Middle frontal gyrus (tissue), 1 donor: ENCODE measurements at regions not wholly inside any gene's neighbourhood (a gene's known extent, or its start where the extent isn't known, plus 50 kb on each side); places are given as distances from the start of the nearest gene placed in this dataset.
"Not testable (repeated sequence)": the region's sequence is repeated elsewhere in the genome, so short reads cannot be mapped to it uniquely, and the experiment has no call there.

Experiments used
- DNase-seq: peaks from one replicate; pipeline ENCODE4 v3.0.0-alpha.2; 2015; ENCODE audit warnings: low spot score; ENCODE audit errors: extremely low spot score

DNA sequence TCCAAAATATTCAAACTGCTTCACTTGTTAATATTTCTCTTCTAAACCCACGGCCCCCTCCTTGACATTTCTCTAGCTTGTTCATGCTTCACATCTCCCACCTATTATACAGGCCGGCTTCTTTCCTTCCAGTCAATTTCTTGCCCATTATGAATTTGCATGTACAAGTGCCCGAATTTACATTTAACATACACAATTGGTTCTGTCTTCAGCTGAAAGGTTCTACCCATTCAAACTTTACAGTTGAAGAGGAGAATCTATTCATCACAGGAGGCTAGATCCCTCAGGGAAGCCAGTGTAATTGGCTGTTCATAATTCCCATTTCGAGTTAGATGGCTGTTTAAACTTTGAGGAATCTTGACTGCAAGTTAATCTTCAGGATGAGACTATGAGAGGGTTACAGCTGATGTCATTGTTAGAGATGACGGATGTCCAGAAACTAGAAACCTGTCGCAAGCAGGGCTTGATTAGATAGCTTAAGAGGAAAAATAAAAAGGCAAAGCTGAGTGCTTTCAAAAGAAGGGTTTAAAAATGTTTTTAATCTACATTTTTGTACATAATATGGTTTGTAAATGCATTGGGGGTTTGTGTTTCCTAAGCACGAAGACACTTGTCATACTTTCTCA is 157.0 kb downstream of the ADSS2 start:
- no peak for DNase-seq

- no peak for DNase-seq
Observed at GRCh38 chr1:244296003-244296402, 155.7 kb downstream of the ADSS2 start.

DNA sequence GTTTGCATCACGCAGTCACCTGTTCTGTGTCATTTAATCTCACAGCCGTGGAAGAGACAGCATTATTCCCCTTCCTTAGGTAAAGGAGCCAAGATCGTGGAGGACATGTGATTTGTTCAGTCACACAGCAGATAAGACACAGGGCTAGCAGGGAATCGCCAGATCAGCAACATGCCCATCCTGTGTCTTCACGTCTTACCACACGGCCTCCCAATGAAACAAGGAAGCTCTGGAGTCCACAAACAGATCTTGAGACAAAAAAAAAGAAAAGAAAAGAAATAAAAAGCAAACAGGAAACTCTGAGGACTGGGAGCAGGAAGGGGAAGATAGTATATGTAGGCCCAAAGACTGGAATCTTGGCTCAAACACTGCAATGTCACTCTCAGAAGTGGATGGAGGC is 155.3 kb downstream of the ADSS2 start:
- DNase-seq, result no peak

DNA sequence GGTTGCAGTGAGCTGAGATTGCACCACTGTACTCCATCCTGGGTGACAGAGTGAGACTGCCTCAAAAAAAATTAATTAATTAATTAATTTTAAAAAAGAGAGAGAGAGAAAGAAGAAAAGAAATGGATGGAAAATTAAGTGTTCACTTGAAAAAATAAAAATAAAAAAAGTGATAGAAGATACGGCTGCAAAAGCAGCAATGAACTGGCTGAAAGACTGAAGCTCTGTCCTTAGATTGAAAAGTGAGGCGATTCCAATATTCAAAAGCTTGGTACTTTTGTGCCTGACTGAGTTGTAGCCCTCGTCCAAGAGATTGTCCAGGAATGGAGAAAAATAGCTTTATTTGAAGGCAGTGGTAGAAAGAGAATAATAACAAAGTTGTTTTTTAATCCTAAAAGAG is 154.6 kb downstream of the ADSS2 start:
- no peak for DNase-seq

DNA sequence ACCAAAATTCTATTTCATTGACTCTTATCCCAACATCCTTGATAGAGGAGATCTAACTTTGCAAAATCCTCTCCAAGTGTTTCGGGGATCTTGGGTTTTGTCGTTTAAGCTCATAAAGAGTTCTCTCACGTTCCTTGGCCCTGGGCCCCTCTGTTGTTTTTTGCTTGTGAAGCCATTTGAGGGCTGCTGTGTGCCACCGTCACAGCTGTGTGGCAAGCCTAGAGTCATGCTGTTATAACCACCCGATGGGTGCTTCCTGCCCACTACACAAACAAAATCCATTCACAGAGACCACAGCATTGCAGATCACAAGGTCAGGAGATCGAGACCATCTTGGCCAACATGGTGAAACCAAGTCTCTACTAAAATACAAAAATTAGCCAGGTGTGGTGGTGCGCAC is 154.1 kb downstream of the ADSS2 start:
- no peak for DNase-seq

DNA sequence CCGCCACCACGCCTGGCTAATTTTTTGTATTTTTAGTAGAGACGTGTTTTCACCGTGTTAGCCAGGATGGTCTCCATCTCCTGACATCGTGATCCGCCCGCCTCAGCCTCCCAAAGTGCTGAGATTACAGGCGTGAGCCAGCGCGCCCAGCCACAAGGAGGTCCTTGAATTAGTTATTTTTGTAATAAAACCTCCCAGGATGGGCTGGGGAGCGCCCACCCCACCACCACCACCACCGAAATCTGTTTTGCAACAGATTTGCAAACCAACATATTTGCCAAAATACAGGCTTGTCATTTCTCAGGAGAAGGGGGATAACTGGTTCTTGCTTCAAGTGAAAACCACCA is 151.7 kb downstream of the ADSS2 start:
- not testable (repeated sequence) for DNase-seq

GRCh38 chr1:244301595-244302130 is 150.0 kb downstream of the ADSS2 start:
- DNase-seq, result no peak

DNA sequence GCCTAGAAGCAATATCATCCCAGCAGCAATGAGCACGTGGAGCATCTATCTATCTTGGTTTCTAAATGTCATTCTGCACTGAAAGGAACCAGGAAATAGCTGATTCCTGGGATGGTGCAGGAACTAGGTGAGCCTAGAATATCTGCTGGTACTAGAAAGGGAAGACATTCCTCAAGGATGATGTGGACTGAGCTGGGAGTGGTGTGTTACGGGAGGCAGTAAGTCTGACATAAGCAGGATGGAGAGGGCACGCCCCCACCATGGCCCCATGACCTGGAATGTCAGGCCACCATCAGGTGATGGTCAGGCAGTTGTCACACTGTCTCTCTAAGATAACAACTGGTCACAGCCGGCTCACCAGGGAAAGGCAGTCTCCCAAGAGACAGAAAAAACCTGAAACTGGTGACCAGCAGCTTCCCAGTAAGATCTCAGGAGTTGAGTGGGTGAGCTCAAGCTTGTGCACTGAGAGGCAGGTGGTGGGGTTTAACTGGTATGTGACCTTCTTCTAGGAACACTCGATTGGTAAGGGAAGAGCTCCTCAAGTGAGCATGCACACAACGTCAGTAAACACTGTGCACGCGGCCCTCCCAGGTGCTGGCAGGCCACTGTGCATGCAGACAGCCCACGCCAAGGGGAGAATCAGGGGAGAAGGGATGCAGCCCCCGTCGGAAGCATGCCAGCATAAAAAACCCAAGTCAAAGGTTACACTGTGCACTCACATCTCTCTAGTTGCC is 148.7 kb downstream of the ADSS2 start:
- no peak for DNase-seq

GRCh38 chr1:244303610-244303969 is 148.1 kb downstream of the ADSS2 start:
- no peak for DNase-seq

DNA sequence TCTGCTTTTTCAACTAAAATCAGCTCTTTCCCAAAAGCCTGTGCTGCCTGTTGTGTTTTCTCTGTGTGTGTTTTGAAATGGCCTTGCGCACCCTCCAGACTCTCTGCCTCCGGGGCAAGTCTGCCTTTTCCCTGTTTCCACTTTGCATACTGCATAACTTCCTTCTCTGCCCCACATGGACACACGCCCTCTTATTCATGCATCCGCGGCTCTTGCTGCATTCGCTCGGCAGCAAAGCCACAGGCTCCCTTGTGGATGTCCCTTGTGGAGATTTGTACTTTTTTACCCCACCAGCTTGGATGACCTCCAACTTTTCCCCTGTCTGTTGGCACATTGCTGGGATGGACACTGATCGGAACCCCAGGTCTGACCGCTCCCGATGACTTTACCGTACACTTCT is 147.6 kb downstream of the ADSS2 start:
- DNase-seq, result no peak

DNA sequence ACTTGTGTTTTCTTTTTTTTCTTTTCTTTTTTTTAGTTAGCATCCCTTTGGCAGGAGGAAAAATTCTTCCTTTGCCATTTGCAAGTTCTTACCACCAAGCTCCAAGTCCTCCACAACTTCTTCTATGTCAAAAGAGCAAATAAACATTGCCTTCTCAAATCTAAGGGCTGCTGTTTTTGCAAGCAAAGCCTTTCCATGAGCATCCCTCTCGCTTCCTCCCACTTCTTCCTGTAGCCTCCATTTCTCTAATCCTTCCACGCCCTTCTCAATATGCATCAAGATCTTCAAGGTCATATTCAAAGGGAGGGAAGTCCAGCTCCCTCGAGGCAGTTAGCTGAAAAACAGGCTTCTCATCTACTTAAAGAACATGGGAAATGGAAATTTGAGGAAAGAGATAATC is 147.1 kb downstream of the ADSS2 start:
- no peak for DNase-seq

DNA sequence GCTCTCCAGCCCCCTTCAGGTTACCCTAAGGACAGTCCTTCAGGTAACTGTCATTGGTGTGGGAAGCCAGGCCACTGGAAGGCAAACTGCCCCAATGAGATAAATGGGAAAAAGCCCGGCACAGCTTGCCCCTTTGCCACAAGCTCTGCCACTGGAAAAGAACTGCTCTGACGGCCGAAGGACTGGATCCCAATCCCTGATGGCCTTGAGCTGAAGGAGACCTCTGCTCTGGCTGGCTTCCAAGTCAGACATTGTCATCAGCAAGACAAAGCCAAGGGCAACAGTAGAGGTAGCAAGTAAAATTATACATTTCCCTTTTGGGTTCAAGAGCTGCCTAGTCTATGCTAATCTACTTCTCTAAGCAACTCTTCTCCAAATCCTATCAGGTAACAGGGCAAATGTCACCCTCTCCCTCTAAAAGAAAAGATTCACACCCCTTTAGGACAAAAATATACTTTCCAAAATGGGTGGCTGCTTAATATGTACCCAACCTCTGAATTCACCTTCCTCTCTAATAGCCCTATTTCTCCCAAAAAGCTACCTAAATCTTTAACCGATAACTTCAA is 145.8 kb downstream of the ADSS2 start:
- DNase-seq, result no peak

DNA sequence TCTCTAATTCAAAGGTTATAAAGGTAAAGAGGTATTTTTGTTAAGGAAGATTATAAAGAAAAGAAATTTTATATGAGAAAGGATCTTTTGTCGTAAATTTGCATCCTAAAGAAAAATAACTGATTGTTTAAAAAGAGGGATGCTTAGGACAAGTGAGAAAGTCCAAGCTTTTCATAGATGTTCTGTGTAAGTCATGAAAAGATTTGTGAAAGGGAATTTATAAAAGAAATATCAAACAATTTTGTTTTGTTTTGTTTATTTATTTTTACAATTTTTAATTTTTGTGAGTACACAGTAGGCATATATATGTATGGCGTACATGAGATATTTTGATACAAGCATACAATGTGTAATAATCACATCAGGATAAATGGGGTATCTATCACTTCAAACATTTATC is 145.2 kb downstream of the ADSS2 start:
- no peak for DNase-seq

DNA sequence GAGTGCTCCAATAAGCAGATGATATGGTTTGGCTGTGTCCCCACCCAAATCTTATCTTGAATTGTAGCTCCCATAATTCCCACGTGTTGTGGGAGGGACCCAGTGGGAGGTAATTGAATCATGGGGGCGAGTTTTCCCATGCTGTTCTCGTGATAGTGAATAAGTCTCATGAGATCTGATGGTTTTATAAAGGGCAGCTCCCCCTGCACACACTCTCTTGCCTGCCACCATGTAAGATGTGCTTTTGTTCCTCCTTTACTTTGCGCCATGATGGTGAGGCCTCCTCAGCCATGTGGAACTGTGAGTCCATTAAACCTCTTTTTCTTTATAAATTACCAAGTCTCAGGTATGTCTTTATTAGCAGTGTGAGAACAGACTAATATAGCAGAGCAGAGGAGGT is 142.5 kb downstream of the ADSS2 start:
- DNase-seq, result not testable (repeated sequence)

GRCh38 chr1:244311784-244312532 is 139.8 kb downstream of the ADSS2 start:
- no peak for DNase-seq

DNA sequence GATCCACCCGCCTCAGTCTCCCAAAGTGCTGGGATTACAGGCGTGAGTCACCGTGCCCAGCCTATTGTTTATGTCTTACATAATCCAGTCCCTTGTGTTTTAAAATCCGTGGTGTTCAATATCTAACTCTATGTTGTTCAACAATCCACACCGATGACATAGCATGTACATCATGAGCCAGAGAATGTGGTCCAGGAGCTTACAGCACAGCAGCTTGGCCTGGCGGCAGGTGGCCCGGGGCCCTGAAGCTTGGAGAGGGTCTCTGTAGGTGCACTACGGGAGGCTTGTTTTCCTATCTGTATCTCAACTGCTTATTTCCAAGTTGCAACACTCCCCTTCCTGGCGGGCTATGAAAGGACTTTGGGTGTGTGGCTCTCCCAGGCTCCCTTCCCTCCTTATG is 138.4 kb downstream of the ADSS2 start:
- no peak for DNase-seq

- no peak for DNase-seq
Observed at GRCh38 chr1:244314921-244315559, 136.7 kb downstream of the ADSS2 start.

- DNase-seq, result no peak
Observed at GRCh38 chr1:244315996-244316395, 135.7 kb downstream of the ADSS2 start.

GRCh38 chr1:244316407-244316806 is 135.3 kb downstream of the ADSS2 start:
- no peak for DNase-seq

GRCh38 chr1:244316986-244317655 is 134.6 kb downstream of the ADSS2 start:
- DNase-seq, result no peak

DNA sequence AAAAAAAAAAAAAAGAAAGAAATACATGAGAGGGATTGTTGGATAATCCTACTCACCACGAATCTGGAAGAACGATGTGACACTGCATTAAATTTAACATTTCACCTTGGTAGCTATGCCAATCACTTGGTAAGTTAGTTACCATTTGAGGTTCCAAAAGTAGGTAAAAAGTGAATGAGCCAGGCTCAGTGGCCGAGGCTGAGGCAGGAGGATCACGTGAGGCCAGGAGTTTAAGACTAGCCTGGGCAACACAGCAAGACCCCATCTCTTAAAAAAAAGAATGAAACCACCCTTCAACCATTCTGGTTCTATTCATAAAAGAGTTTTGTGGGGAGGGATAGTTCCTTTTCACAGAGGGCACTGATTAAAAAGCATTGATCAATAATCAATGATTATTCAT is 133.6 kb downstream of the ADSS2 start:
- no peak for DNase-seq
